DMS153 (cell line): ENCODE measurements at regions not wholly inside any gene's neighbourhood (a gene's known extent, or its start where the extent isn't known, plus 50 kb on each side); places are given as distances from the start of the nearest gene placed in this dataset.
A peak's percentile ranks its signal among the peaks of the same experiment; 100 is the strongest.
"Not testable (repeated sequence)": the region's sequence is repeated elsewhere in the genome, so short reads cannot be mapped to it uniquely, and the experiment has no call there.

Experiments used
- DNase-seq: peaks from one replicate; lab custom pipeline; 2025; lab: John Stamatoyannopoulos, UW

DNA sequence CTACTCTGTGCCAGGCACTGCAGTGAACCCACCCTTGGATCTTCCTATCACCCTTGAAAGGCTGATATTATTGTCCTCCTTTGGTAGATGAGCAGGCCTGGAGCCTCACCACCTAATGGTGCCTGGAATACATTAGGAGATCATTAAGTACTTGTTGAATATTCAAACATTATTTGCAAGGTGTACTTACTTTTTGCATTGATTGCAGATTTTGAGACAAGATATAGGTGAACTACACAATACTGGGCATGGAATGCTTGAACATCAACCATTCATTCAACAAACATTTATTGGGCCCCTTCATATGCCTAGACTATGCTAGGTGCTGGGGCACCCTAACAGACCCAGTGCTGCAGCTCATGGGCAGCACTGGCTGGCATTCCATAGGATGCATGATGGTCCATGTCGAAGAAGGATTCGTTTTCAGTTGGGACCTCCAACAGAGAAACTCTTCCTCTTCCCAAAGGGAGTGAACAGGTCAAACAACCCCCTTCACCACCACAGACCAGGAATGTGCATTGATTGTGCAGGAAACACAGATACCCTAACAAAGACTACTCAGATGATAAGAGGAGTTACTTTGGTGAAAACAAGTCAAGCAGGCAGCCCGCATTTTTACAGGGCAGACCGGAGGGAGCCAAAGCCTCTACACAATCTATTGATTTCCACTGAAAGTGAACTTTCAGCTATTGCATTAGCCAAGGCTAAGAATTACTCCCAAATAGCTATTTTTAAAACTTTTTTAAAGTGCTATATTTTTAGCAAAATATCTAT lies 149.6 kb upstream of the SH3BP4 start:
- DNase-seq = no peak

DNA sequence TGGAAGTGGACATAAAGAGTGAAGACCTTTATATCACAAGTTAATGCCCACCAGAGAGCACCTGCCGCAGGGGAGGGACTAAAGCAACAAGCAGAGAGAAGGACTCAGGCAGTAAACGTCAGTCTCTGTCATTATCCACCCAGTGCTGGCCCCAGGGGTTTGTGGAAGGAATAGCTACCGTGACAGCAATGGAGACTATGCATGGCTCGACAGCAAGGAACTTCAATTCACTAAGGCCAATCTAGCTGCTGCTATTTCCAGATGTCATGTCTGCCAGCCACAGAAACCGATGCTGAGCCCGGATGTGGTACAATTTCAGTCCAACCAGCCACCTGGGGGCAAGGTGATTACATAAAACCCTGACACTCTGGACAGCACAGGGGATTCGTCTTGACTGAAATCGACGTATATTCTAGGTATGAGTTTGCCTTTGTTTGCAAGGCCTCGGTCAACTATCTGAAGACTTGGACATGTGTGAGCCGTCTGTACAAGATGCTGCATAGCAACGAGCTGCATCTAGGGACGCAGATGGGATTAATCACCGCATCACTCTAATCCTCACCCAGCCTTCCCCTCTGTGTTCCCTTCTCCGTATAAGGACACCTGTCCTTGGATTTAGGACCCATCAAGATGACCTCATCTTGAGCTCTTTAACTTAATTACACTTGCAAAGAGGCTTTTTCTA lies 154.1 kb upstream of the SH3BP4 start:
- no peak for DNase-seq

DNA sequence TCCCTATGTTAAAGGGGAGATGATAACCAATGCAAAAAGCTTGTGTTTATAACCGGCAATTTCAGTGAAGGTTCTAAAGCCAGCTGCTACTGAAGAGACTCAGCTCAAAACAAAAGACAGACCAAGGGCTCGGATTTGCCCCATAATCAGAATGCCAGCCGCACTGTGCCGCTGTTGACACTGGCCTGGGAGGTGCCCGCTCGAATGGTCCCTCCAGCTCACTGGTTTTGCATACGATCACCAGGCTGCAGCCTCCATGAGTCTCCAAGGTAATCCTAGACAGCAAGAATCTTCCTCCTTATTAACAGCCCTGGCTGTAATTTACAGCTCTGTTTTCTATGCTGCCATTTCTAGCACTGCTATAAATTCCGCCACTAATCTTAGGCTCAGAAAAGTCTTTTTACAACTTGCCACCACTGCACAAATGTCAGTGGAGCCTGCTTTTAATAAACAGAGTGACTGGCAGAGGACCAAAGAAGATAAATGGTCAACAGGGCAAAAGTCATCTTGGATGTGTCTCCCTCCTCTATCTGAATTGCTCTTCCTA lies 155.7 kb upstream of the SH3BP4 start:
- DNase-seq = peak; percentile 51

DNA sequence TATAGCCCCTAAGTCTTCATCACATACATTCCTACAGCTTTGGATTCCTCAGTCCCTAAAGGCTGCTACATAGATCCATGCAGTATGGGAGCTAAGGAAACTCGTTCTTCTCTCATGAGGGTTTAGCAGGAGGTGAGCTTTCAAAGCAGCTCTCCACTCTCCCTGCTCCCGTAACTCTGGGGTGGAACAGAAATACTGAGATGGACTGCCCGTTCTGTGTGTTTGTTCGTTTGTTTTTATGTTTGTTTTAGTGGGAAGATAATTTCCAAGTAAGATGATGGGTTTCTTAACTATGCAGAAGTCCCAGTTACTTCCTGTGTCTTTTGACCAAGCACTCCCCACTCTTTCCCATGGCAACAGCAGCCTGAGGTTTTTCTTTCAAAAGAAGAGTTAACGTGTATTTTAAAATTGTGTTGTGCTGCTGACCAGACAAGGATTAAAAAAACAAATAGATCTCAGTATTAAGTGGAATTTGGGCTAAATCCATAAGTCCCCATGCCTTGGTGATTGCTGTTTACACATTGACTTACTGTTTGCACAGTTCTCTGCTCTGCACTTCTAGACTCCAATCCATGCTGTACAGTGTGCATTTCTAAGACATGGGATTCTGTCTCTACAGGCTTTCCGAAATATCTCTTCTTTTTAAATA lies 156.4 kb upstream of the SH3BP4 start:
- DNase-seq = peak; percentile 25

DNA sequence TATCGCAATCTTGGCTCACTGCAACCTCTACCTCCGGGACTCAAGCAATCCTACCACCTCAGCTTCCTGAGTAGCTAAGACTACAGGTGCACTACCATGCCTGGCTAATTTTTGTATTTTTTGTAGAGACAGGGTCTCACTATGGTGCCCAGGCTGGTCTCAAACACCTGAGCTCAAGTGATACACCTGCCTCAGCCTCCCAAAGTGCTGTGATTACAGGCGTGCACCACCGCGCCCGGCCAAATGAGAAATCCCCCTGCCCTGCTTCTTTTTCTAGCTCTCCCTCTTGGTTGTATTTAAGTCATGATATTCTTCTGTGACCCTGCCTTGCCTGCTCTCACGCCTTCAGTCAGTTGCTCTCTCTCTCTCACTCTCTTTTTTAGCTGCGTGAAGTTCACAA lies 157.0 kb upstream of the SH3BP4 start:
- DNase-seq = no peak

DNA sequence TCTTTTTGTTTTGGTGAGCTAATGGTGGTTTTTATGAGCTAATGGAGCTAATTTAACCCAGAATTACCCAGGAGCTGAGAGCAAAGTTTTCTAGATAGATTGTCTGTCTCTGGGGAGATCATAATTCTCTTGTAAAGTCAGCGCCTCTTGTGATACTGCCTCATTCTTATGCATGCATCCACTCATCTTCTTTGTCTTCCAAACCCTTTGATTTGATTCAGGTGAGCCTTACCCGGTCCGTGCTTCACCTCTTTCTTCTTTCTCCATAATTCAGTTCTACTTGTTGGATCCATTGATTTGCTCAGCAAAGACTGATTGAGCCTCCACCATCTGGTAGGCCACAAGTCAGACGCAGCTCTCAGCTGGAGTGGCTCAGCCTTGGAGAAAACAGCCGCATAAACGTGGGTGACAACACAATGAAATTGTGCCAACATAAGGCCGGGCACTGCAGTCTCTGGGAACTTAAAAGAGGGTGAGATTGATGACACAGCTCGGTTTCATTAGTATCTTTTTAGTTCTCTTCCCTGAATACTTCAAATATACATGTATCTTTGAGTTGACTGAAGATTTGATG lies 158.5 kb upstream of the SH3BP4 start:
- DNase-seq = no peak

DNA sequence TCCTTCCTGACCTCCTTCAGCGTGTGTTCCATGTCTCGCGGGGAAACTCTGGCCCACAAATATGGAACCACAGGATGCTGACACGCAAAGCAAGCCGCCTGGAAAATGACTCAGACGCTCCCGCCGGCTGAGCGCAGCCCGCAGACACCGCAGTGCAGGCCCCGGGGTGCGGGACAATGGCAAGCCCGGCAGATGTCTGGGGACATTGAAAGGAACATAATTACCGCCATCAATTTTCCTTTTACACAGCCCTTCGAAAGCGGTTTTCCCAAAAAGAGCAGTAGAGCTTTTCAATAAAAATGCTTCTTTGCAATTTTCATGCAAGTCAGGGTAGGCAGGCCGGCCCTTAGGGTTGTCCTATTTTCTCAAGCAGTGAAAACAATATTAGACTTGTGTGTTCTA lies 159.2 kb upstream of the SH3BP4 start:
- DNase-seq = no peak

DNA sequence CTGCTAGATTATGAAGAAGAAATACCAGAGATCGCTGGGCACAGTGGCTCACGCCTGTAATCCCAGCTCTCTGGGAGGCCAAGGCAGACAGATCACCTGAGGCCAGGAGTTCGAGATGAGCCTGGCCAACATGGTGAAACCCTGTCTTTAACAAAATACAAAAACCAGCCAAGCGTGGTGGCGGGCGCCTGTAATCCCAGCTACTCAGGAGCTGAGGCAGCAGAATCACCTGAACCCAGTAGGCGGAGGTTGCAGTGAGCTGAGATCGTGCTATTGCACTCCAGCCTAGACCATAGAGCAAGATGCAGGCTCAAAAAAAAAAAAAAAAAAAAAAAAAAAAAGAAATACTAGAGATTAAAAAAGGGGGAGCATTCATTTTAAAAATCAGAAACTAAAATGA lies 159.7 kb upstream of the SH3BP4 start:
- DNase-seq = not testable (repeated sequence)

DNA sequence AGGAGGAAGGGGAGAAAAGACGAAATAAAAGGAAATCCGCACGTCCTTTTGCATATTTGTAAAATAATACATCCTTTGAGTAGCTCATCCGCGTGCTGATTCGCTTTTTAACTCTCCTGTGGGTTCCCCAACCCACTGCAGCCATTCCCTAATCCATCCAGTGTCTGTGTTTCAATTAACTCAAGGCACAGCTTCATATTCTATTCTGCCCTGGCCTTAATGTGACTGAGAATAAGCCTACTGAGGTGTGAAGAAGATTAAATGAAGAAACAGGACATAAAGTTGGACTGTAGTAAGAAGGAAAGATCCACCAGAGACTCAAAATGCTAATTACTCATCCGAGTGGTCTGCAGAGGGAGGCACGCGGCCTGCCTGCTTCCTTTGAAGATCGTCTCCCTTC lies 161.4 kb upstream of the SH3BP4 start:
- DNase-seq = no peak

DNA sequence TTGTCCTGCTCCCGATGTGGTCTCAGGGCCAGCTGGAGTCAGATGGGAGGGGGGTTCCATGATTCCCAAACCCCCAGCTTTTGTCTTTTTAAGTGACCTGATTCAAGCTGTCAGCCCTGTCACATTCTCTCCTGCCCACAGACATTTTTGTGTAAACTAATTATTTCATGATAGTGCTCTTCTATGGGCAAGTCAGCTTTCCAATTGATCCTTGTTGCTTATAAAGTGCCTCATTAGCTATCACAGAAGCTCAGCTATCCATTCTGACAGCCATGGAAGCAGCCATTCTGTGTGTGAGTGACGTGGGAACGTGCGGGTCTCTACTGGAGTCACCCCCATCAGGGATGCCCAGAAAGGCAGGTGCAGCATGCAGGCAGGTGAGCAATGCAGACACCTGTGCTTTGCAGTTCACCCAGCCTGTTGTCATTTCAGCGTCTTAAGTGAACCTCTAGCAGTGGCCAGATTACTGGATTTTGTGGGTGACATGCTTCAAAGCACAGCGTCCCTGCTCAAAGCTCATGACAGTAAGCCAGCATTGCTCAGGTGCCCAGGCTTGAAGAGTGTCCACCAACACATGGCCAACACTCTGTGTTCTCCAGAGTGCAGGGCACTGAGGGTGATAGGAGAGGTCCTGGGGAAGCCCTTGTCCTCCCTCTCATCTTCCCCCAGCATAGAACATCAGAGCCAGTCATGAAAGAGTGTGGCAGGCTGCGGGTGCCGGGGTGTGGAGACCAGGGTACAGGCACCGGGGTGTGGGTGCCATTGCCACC lies 162.1 kb upstream of the SH3BP4 start:
- DNase-seq = no peak

DNA sequence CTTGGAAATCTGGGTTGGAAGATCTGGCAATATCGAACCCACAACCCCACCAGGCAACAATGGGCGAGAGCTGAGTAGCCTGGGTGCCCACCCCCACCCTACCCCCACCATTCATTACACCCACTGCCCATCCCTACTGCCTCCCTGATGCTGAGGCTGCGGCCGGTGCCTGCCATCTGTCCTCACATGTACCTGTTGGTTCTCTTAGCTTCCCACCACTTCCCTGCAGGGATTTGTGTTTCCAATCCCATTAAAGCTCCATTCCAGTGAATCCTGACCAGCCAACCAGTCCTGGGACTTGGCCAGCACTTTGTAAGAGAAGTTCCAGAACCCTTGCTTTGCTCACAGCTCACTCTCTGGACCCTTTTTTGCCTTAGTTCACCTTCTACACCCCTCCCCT lies 163.0 kb upstream of the SH3BP4 start:
- no peak for DNase-seq

DNA sequence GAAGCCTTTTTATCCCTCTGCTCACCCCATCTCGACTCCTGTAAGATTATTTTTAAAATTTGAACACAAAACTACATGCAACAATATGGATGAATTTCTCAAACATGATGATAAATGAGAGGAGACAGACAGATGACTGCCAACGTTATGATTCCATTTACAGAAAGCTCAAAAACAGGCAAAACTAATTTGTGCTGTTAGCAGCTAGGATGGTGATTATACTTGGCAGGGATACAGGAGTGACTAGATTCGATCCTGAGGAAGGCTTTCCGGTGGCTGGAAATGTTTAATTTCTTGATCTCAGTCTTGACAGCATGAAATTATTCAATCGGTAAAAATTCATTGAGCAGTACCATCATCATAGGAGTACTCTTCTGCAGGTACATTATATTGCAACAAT lies 163.4 kb upstream of the SH3BP4 start:
- no peak for DNase-seq

DNA sequence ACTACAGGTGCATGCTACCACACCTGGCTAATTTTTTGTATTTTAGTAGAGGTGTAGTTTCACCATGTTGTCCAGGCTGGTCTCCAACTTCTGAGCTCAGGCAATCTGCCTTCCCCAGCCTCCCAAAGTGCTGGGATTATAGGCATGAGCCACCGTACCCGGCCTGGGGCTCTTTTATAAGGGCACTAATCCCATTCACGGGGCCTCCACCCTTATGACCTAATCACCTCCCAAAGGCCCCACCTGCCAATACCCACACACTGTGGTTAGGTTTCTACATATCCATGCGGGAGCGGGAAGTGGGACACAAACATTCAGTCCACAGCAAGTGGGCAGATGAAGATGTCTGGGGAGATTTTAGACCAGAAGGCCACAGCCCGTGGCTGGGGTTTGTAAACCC lies 164.7 kb upstream of the SH3BP4 start:
- DNase-seq = no peak

DNA sequence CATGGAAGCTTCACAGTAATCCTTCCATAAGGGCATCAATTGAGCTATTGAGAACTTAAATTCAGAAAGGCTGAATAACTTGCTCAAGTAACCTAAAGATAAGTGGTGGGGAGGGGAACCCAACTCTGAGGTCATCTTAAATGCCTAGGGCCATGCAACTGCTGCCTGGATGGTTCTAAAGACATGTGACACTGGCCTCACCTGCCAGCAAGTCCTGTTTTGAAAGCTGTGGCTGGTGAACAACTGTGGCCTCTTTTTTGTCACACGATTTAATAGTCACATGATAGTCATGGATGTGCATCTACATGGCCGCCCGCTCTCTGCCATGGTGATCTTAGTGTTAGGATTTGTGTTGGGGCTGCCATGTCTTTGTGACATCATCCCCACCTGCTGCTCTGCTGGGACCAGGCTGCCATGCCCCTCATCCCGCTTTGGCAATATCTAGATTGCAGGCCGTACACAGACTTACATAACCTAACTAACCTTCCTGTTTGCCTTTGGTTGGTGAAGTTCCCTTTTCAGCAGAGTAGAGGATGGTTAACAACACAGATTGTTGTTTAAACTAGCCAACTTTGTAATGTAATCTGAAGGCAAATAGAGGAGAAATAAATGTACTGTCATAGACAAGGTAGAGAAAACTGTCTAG lies 177.9 kb upstream of the SH3BP4 start:
- DNase-seq = no peak

DNA sequence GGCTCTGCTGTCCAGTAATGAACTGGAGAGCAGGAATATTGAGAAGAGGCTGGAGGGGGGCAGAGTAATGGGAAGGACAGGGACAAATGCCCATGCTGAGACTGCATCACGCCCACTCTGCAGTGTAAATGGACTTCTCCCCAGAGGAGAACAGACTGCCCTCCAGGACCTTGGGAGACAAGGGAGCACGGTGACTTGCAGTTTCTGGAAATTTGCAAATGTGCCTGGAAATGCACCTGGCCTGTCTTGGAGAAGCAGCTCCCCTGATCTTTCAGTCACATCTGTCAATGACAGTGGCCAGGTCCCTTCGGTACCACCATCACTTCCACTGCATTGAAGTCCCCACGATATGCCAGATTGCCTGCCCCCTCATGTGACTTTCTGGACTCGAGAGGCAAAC lies 178.7 kb upstream of the SH3BP4 start:
- DNase-seq = no peak

DNA sequence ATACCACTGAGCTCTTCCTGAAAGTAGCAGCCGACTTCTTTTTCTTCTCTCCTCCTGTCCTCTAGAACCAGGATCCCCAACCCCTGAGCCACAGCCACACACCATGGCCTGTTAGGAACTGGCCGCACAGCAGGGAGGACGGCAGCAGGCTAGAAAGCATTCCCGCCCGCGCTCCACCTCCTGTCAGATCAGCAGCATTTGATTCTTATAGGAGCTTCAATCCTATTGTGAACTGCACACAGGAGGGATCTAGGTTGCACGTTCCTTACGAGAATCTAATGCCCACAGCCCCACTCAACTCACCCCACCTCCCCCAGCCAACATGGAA lies 179.1 kb upstream of the SH3BP4 start:
- DNase-seq = no peak

DNA sequence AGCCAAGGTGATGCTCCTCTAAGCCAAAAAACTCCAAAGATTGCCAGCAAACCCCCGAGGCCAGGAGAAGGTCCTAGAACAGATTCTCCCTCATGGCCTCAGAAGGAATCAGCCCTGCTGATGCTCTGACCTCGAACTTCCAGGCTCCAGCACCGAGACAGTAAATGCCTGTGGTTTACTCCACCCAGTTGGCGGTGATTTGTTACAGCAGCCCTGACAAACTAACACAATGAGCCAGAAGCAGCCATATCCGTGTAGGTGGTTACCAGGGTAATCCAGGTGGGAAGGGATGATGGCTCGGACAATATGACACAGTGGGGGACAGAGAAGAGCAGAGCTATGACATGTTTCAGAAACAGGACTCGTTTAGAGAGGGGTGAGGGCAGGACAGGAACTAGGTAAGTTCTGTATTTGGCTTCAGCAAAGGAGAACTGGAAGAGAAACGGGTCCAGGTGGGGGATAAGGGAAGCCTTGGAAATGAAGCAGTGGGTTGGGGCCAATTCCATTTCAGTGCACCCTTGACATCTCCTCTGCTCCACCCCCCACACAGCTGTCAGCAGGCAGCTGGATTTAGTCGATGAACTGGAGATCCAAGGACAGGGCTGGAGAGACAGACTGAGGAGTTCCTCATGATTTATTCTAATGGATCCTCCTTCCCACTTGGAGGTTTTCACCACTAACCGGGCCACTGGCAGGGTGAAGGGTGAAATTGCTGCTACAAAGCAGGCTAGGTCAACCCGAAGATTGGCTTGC lies 179.7 kb upstream of the SH3BP4 start:
- no peak for DNase-seq

DNA sequence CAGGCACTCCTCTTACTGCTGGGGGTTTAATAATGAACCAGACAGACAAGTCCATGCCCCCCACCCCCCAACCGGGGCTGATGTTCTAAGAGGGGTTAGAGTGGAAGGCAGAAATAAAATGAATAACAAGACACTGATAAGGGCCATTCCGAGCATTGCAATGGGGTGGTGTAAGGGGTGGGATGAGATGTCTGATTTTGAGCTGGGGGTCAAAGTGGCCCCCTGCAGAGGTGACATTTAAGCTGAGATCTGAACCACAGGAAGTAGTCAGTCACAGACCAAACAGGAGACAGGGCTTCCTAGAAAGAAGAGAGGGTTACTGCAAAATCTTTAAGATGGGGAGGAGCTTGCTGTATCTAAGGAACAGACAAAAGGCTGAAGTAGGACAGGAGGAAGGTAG lies 180.6 kb upstream of the SH3BP4 start:
- no peak for DNase-seq

DNA sequence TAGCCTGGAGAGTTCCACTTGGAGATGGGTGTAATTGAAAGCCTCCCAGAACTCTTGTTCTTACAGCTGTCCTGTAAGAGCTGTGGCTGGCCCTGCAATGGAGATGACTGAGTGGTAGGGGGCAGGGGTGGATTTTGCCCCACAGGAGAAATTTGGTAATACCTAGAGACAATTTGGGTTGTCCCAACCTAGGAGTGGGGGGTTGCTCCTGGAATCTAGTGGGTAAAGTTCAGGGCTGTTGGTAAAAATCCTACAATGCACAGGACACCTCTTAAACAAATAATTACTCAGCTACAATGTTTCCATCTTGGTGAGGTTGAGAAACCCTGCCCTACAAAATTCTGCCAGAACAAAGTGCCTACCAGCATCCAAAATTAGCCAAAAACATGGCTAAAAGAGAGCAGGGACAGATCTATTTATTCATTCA lies 181.1 kb upstream of the SH3BP4 start:
- DNase-seq = no peak

DNA sequence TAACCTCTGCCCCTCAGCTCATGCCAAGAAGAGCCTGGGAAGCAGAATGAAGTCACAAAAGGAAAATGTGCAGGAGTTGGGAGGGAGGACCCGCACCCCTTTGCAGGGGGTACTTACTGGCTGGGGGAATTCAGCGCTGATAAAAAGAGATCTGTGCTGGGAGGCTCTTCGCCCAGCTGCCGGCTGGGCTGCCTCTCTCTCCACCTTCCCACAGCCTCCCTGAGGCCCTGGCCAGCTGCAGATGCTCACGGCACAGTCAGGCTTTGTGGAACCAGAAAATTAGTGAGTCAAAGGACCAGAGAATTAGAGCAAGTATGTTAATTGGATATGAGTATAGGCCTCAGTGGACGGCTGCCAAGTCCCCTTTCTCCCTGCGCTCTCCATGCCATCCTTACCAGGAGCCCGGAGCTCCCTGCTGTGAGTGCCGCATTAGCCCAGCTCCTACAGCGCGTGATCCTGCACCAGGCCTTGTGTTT lies 181.7 kb upstream of the SH3BP4 start:
- DNase-seq = peak; percentile 49
